Epidermal melanocyte (primary cell): ENCODE measurements at regions not wholly inside any gene's neighbourhood (a gene's known extent, or its start where the extent isn't known, plus 50 kb on each side); places are given as distances from the start of the nearest gene placed in this dataset.
"Not testable (repeated sequence)": the region's sequence is repeated elsewhere in the genome, so short reads cannot be mapped to it uniquely, and the experiment has no call there.

Source experiments
- DNase-seq: peaks from one replicate; pipeline ENCODE4 v3.0.0; 2011; ENCODE audit warnings: low spot score; ENCODE audit not compliant: insufficient read length

GRCh38 chr10:33794460-33794859 is 460.0 kb upstream of the NRP1 start:
- no peak for DNase-seq

GRCh38 chr10:33793793-33794192 is 459.3 kb upstream of the NRP1 start:
- no peak for DNase-seq

- DNase-seq = no peak
Measured at GRCh38 chr10:33791272-33791660, 456.8 kb upstream of the NRP1 start.

- no peak for DNase-seq
Measured at GRCh38 chr10:33790521-33791271, 456.2 kb upstream of the NRP1 start.

GRCh38 chr10:33783557-33783956 is 449.1 kb upstream of the NRP1 start:
- DNase-seq = no peak

- DNase-seq = no peak
Measured at GRCh38 chr10:33783078-33783477, 448.6 kb upstream of the NRP1 start.

GRCh38 chr10:33781606-33782395 is 447.3 kb upstream of the NRP1 start:
- no peak for DNase-seq

GRCh38 chr10:33780961-33781360 is 446.5 kb upstream of the NRP1 start:
- DNase-seq = no peak

GRCh38 chr10:33777223-33777622 is 442.8 kb upstream of the NRP1 start:
- DNase-seq = no peak

- DNase-seq = no peak
Measured at GRCh38 chr10:33776419-33777070, 442.1 kb upstream of the NRP1 start.

- DNase-seq = no peak
Measured at GRCh38 chr10:33774857-33775256, 440.4 kb upstream of the NRP1 start.

GRCh38 chr10:33773886-33774480 is 439.5 kb upstream of the NRP1 start:
- no peak for DNase-seq

- no peak for DNase-seq
Measured at GRCh38 chr10:33773253-33773573, 438.7 kb upstream of the NRP1 start.

- DNase-seq = no peak
Measured at GRCh38 chr10:33772370-33773252, 438.1 kb upstream of the NRP1 start.

- DNase-seq = not testable (repeated sequence)
Measured at GRCh38 chr10:33771856-33772255, 437.4 kb upstream of the NRP1 start.

- DNase-seq = no peak
Measured at GRCh38 chr10:33764694-33765185, 430.3 kb upstream of the NRP1 start.

GRCh38 chr10:33760056-33760943 is 425.8 kb upstream of the NRP1 start:
- no peak for DNase-seq

GRCh38 chr10:33759191-33759590 is 424.7 kb upstream of the NRP1 start:
- no peak for DNase-seq

GRCh38 chr10:33758299-33758698 is 423.8 kb upstream of the NRP1 start:
- no peak for DNase-seq

GRCh38 chr10:33754052-33754451 is 419.6 kb upstream of the NRP1 start:
- DNase-seq = no peak
